ENCODE measurements at regions not wholly inside any gene's neighbourhood (a gene's known extent, or its start where the extent isn't known, plus 50 kb on each side); places are given as distances from the start of the nearest gene placed in this dataset.

DNA sequence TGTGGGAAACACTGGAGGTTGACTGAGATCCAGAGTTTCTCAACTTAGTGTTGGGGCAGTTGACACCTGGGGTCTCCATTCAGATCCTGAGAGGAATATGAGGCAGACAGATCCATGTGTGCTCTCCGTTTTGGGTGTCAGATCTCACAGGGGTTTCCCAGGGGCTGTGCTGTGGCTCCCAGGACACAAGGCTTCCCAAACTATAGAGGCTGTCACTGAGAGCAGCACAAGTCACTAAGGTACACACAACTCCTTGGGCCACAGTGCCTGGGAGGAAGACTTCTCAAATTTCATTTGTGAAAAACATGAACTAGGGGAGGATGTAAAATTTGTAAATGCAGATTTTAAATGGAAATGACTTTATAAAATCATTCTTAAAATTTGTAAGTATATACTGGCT lies 363.6 kb downstream of the FBXO8 start:
- Histone ChIP-seq H2AFZ (ENCODE audit: low read length) (no peak overlapping the region), H3K36me3 (ENCODE audit: insufficient read depth, low read length) (no peaks in the 10 kb centered on the region), H3K4me2 (ENCODE audit: low read depth, low read length, poor library complexity, severe bottlenecking) (no peak overlapping the region), H3K9me2 (replicated peaks; ENCODE audit: low read depth, low read length) (no peaks in the 10 kb centered on the region), H3K9me3 (ENCODE audit: insufficient read depth, low read depth, low read length) (no peaks in the 10 kb centered on the region), H3K4me1 (ENCODE audit: insufficient read depth, low read length, poor library complexity, severe bottlenecking) (peaks cover 1% of the 10 kb centered on the region), H3F3A (ENCODE audit: low read depth) (no peaks in the 10 kb centered on the region), H3K79me2 (ENCODE audit: insufficient read depth, low read length) (no peaks in the 10 kb centered on the region), H3K27me3 (ENCODE audit: insufficient read depth, low read length, poor library complexity, severe bottlenecking) (no peaks in the 10 kb centered on the region), H4K20me1 (ENCODE audit: insufficient read depth, low read length, poor library complexity, severe bottlenecking) (no peaks in the 10 kb centered on the region), H3K4me3 (ENCODE audit: low read length, poor library complexity, severe bottlenecking) (no peak overlapping the region), H3K9ac (ENCODE audit: low read depth, low read length, poor library complexity, severe bottlenecking) (no peak overlapping the region)
- TF ChIP-seq, protein P1, sequence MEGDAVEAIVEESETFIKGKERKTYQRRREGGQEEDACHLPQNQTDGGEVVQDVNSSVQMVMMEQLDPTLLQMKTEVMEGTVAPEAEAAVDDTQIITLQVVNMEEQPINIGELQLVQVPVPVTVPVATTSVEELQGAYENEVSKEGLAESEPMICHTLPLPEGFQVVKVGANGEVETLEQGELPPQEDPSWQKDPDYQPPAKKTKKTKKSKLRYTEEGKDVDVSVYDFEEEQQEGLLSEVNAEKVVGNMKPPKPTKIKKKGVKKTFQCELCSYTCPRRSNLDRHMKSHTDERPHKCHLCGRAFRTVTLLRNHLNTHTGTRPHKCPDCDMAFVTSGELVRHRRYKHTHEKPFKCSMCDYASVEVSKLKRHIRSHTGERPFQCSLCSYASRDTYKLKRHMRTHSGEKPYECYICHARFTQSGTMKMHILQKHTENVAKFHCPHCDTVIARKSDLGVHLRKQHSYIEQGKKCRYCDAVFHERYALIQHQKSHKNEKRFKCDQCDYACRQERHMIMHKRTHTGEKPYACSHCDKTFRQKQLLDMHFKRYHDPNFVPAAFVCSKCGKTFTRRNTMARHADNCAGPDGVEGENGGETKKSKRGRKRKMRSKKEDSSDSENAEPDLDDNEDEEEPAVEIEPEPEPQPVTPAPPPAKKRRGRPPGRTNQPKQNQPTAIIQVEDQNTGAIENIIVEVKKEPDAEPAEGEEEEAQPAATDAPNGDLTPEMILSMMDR (conservative IDR thresholded peaks at IDR 0.05; ENCODE audit: low read length): no peak
- TF ChIP-seq EZH2phosphoT487 (IDR thresholded peaks at IDR 0.05; ENCODE audit: borderline replicate concordance): no peak

DNA sequence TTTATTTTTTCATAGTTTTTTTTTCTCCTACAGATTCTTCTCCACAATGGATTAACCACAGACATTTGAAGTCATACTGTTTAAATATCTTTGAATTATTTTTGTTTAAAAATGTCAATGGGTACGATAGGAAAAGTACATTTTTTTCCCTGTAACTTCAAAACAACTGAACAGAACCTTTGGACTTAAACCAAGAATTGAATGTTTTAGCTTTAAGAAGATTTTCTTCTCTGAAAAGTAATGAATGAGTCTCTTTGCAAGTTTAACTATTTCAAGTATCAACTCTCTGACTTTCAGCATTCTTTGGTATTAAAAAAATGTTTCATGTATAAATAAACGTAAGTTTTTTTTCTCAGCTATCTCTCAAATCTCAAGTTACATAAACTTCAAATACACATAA lies 364.3 kb downstream of the FBXO8 start:
- H3K9ac ChIP-seq (ENCODE audit: low read depth, low read length, poor library complexity, severe bottlenecking): no peak overlapping the region
- no peaks in the 10 kb centered on the region for H3K36me3 ChIP-seq (ENCODE audit: insufficient read depth, low read length)
- TF ChIP-seq EZH2phosphoT487 (IDR thresholded peaks at IDR 0.05; ENCODE audit: borderline replicate concordance): no peak
- TF ChIP-seq, protein P1 (conservative IDR thresholded peaks at IDR 0.05; ENCODE audit: low read length): no peak
- no peaks in the 10 kb centered on the region for H3K4me1 ChIP-seq (ENCODE audit: insufficient read depth, low read length, poor library complexity, severe bottlenecking)
- no peak overlapping the region for H3K4me2 ChIP-seq (ENCODE audit: low read depth, low read length, poor library complexity, severe bottlenecking)
- H4K20me1 ChIP-seq (ENCODE audit: insufficient read depth, low read length, poor library complexity, severe bottlenecking): no peaks in the 10 kb centered on the region
- H3K27me3 ChIP-seq (ENCODE audit: insufficient read depth, low read length, poor library complexity, severe bottlenecking): no peaks in the 10 kb centered on the region
- no peak overlapping the region for H2AFZ ChIP-seq (ENCODE audit: low read length)
- no peaks in the 10 kb centered on the region for H3F3A ChIP-seq (ENCODE audit: low read depth)
- H3K9me3 ChIP-seq (ENCODE audit: insufficient read depth, low read depth, low read length): no peaks in the 10 kb centered on the region
- no peak overlapping the region for H3K4me3 ChIP-seq (ENCODE audit: low read length, poor library complexity, severe bottlenecking)
- H3K79me2 ChIP-seq (ENCODE audit: insufficient read depth, low read length): no peaks in the 10 kb centered on the region
- H3K9me2 ChIP-seq (replicated peaks; ENCODE audit: low read depth, low read length): no peaks in the 10 kb centered on the region

DNA sequence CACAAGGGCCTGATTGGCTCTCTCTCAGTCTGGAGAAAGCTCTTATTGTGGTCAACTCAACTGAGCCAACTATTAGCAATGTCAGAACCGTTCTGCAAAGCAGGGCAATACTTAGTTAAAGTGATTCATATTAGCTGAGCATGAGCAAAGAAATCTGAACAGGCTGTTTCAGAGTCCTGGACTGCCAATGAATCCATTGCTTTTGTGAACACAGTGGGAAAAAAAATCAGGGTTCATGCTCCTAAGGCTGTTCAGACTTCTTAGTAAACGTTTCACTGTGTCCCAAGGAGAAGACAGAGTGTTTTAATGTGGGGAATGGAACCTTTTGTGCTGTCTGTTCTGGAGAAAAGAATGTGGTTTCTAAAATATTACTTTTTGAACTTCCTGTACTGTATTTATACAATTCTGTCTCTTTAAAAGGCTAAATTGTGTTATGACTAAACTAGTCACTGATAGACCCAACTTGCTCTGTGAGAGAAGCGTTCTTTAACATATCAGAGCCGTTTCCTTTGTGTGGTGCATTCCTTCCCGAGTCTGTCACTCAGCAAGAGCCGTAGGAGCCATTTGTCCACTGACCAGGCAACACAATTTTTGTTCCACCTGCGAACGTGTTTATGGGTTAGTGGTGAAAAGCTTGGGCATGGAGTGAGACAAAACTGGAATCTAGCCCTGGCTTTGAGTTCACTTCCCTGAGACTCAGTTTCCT lies 366.1 kb downstream of the FBXO8 start:
- no peaks in the 10 kb centered on the region for H3K27me3 ChIP-seq (ENCODE audit: insufficient read depth, low read length, poor library complexity, severe bottlenecking)
- H3K79me2 ChIP-seq (ENCODE audit: insufficient read depth, low read length): no peaks in the 10 kb centered on the region
- H3F3A ChIP-seq (ENCODE audit: low read depth): no peaks in the 10 kb centered on the region
- H2AFZ ChIP-seq (ENCODE audit: low read length): no peak overlapping the region
- H3K36me3 ChIP-seq (ENCODE audit: insufficient read depth, low read length): no peaks in the 10 kb centered on the region
- H3K9me2 ChIP-seq (replicated peaks; ENCODE audit: low read depth, low read length): no peaks in the 10 kb centered on the region
- no peaks in the 10 kb centered on the region for H4K20me1 ChIP-seq (ENCODE audit: insufficient read depth, low read length, poor library complexity, severe bottlenecking)
- H3K4me2 ChIP-seq (ENCODE audit: low read depth, low read length, poor library complexity, severe bottlenecking): no peak overlapping the region
- TF ChIP-seq, protein P1 (conservative IDR thresholded peaks at IDR 0.05; ENCODE audit: low read length): no peak
- no peak for TF ChIP-seq EZH2phosphoT487 (IDR thresholded peaks at IDR 0.05; ENCODE audit: borderline replicate concordance)
- no peak overlapping the region for H3K9ac ChIP-seq (ENCODE audit: low read depth, low read length, poor library complexity, severe bottlenecking)
- H3K4me1 ChIP-seq (ENCODE audit: insufficient read depth, low read length, poor library complexity, severe bottlenecking): no peaks in the 10 kb centered on the region
- no peak overlapping the region for H3K4me3 ChIP-seq (ENCODE audit: low read length, poor library complexity, severe bottlenecking)
- no peaks in the 10 kb centered on the region for H3K9me3 ChIP-seq (ENCODE audit: insufficient read depth, low read depth, low read length)

All from Loucy (cell line).